ENCODE measurements at regions not wholly inside any gene's neighbourhood (a gene's known extent, or its start where the extent isn't known, plus 50 kb on each side); places are given as distances from the start of the nearest gene placed in this dataset.

GRCh38 chr2:216320852-216321251, 51.4 kb downstream of the MARCHF4 start:
- no peak for DNase-seq (ENCODE audit: low spot score, unreplicated experiment)
- Mint-ChIP-seq H3K27me3 (peaks cover 36% of the 10 kb centered on the region), H3K4me1 (ENCODE audit: low read depth) (peaks cover 1% of the 10 kb centered on the region), H3K27ac (no peak overlapping the region), H3K9me3 (ENCODE audit: low read depth) (no peaks in the 10 kb centered on the region), H3K36me3 (ENCODE audit: insufficient read depth) (no peaks in the 10 kb centered on the region), H3K4me3 (ENCODE audit: low read depth) (no peak overlapping the region)
- TF ChIP-seq CTCF (IDR thresholded peaks at IDR 0.05; ENCODE audit: unreplicated experiment): no peak

GRCh38 chr2:216319771-216320170, 52.5 kb downstream of the MARCHF4 start:
- no peaks in the 10 kb centered on the region for H3K36me3 Mint-ChIP-seq (ENCODE audit: insufficient read depth)
- H3K4me1 Mint-ChIP-seq (ENCODE audit: low read depth): peaks cover 1% of the 10 kb centered on the region
- no peak overlapping the region for H3K27ac Mint-ChIP-seq
- TF ChIP-seq CTCF (IDR thresholded peaks at IDR 0.05; ENCODE audit: unreplicated experiment): no peak
- no peak overlapping the region for H3K4me3 Mint-ChIP-seq (ENCODE audit: low read depth)
- no peak for DNase-seq (ENCODE audit: low spot score, unreplicated experiment)
- no peaks in the 10 kb centered on the region for H3K9me3 Mint-ChIP-seq (ENCODE audit: low read depth)
- peaks cover 37% of the 10 kb centered on the region for H3K27me3 Mint-ChIP-seq

GRCh38 chr2:216318521-216318874, 53.8 kb downstream of the MARCHF4 start:
- Mint-ChIP-seq H3K4me1 (ENCODE audit: low read depth) (peaks cover 1% of the 10 kb centered on the region), H3K27me3 (peaks cover 41% of the 10 kb centered on the region), H3K27ac (no peak overlapping the region), H3K4me3 (ENCODE audit: low read depth) (no peak overlapping the region), H3K36me3 (ENCODE audit: insufficient read depth) (no peaks in the 10 kb centered on the region), H3K9me3 (ENCODE audit: low read depth) (no peaks in the 10 kb centered on the region)
- TF ChIP-seq CTCF (IDR thresholded peaks at IDR 0.05; ENCODE audit: unreplicated experiment): no peak
- no peak for DNase-seq (ENCODE audit: low spot score, unreplicated experiment)

- TF ChIP-seq CTCF (IDR thresholded peaks at IDR 0.05; ENCODE audit: unreplicated experiment): no peak
- no peak overlapping the region for H3K27ac Mint-ChIP-seq
- H3K36me3 Mint-ChIP-seq (ENCODE audit: insufficient read depth): no peaks in the 10 kb centered on the region
- no peak overlapping the region for H3K4me3 Mint-ChIP-seq (ENCODE audit: low read depth)
- no peaks in the 10 kb centered on the region for H3K9me3 Mint-ChIP-seq (ENCODE audit: low read depth)
- no peak for DNase-seq (ENCODE audit: low spot score, unreplicated experiment)
- H3K4me1 Mint-ChIP-seq (ENCODE audit: low read depth): peaks cover 1% of the 10 kb centered on the region
- peaks cover 41% of the 10 kb centered on the region for H3K27me3 Mint-ChIP-seq
Measured at GRCh38 chr2:216317831-216318520, 54.3 kb downstream of the MARCHF4 start.

GRCh38 chr2:216316743-216317142, 55.5 kb downstream of the MARCHF4 start:
- Mint-ChIP-seq H3K27me3 (peaks cover 41% of the 10 kb centered on the region), H3K4me1 (ENCODE audit: low read depth) (peaks cover 3% of the 10 kb centered on the region), H3K4me3 (ENCODE audit: low read depth) (no peak overlapping the region), H3K36me3 (ENCODE audit: insufficient read depth) (no peaks in the 10 kb centered on the region), H3K9me3 (ENCODE audit: low read depth) (no peaks in the 10 kb centered on the region), H3K27ac (no peak overlapping the region)
- no peak for TF ChIP-seq CTCF (IDR thresholded peaks at IDR 0.05; ENCODE audit: unreplicated experiment)
- DNase-seq (ENCODE audit: low spot score, unreplicated experiment): no peak

All from progenitor cell of endocrine pancreas (in vitro differentiated cells).